ENCODE measurements at regions not wholly inside any gene's neighbourhood (a gene's known extent, or its start where the extent isn't known, plus 50 kb on each side); places are given as distances from the start of the nearest gene placed in this dataset.
"Not testable (repeated sequence)": the region's sequence is repeated elsewhere in the genome, so short reads cannot be mapped to it uniquely, and the experiment has no call there.

- no peak for TF ChIP-seq CTCF (IDR thresholded peaks at IDR 0.05)
- ATAC-seq (ENCODE audit: low FRiP score) (no peak), DNase-seq (ENCODE audit: low spot score) (no peak)
Observed at GRCh38 chr20:54346276-54346675, 129.1 kb upstream of the DOK5 start.

- no peak for ATAC-seq (ENCODE audit: low FRiP score)
- no peak for DNase-seq (ENCODE audit: low spot score)
- TF ChIP-seq CTCF (IDR thresholded peaks at IDR 0.05): no peak
Observed at GRCh38 chr20:54347166-54347833, 128.1 kb upstream of the DOK5 start.

- TF ChIP-seq CTCF (IDR thresholded peaks at IDR 0.05): no peak
- ATAC-seq (ENCODE audit: low FRiP score): no peak
- no peak for DNase-seq (ENCODE audit: low spot score)
Observed at GRCh38 chr20:54350415-54350814, 125.0 kb upstream of the DOK5 start.

GRCh38 chr20:54351371-54352136, 123.8 kb upstream of the DOK5 start:
- ATAC-seq (ENCODE audit: low FRiP score): no peak
- no peak for TF ChIP-seq CTCF (IDR thresholded peaks at IDR 0.05)

GRCh38 chr20:54352541-54352940, 122.9 kb upstream of the DOK5 start:
- DNase-seq (ENCODE audit: low spot score); ATAC-seq (ENCODE audit: low FRiP score): not testable (repeated sequence)

More at GRCh38 chr20:54351371-54352136, 123.8 kb upstream of the DOK5 start:
- no peak for DNase-seq (ENCODE audit: low spot score)

GRCh38 chr20:54353292-54353691, 122.1 kb upstream of the DOK5 start:
- no peak for DNase-seq (ENCODE audit: low spot score)
- ATAC-seq (ENCODE audit: low FRiP score): no peak
- no peak for TF ChIP-seq CTCF (IDR thresholded peaks at IDR 0.05)

- no peak for ATAC-seq (ENCODE audit: low FRiP score)
- TF ChIP-seq CTCF (IDR thresholded peaks at IDR 0.05): no peak
Observed at GRCh38 chr20:54355631-54356280, 119.6 kb upstream of the DOK5 start.

More at GRCh38 chr20:54355631-54356280, 119.6 kb upstream of the DOK5 start:
- no peak for DNase-seq (ENCODE audit: low spot score)
